GM23248 (cell line): ENCODE measurements at regions not wholly inside any gene's neighbourhood (a gene's known extent, or its start where the extent isn't known, plus 50 kb on each side); places are given as distances from the start of the nearest gene placed in this dataset.

ENCODE experiments used
- EZH2 ChIP-seq: fragments of 200-600 bp; sonication (generic); IDR thresholded peaks from 2 replicates; pipeline ENCODE4 v1.6.1; 2018; ENCODE audit warnings: antibody characterized with exemption, mild to moderate bottlenecking; ENCODE audit not compliant: insufficient read depth, poor library complexity, severe bottlenecking
- EZH2phosphoT487 ChIP-seq: fragments of 200-600 bp; sonication (generic); IDR thresholded peaks from 2 replicates; pipeline ENCODE4 v1.6.1; 2018; ENCODE audit warnings: antibody characterized with exemption, moderate library complexity, mild to moderate bottlenecking, low read depth; ENCODE audit not compliant: insufficient read depth

DNA sequence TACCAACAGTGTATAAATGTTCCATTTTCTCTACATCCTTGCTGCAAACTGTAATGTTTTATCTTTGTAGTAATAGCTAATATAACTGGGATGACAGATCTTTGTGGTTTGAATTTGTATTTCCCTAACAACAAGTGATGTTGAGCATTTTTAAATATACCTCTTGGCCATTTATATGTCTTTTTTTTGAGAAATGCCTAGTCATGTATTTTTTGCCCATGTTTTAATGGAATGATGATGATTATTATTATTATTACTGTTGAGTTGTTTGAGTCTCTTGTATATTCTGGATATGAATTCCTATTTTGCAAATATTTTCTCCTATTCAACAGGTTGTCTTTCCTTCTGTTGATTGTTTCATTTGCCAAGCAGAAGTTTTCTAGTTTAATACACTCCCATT lies 654.9 kb downstream of the ZPLD1 start:
- TF ChIP-seq EZH2phosphoT487 (no peak), EZH2 (no peak)
